GM12873 (cell line): ENCODE measurements at regions not wholly inside any gene's neighbourhood (a gene's known extent, or its start where the extent isn't known, plus 50 kb on each side); places are given as distances from the start of the nearest gene placed in this dataset.

ENCODE experiments used
- TF ChIP-seq, protein P1 (sequence below): IDR thresholded peaks from 2 replicates; pipeline ENCODE4 v1.5.1; 2012; ENCODE audit warnings: low read depth, mild to moderate bottlenecking, moderate library complexity, low read length, control low read depth; ENCODE audit not compliant: insufficient read depth; ENCODE audit errors: missing control alignments

- TF ChIP-seq, protein P1, sequence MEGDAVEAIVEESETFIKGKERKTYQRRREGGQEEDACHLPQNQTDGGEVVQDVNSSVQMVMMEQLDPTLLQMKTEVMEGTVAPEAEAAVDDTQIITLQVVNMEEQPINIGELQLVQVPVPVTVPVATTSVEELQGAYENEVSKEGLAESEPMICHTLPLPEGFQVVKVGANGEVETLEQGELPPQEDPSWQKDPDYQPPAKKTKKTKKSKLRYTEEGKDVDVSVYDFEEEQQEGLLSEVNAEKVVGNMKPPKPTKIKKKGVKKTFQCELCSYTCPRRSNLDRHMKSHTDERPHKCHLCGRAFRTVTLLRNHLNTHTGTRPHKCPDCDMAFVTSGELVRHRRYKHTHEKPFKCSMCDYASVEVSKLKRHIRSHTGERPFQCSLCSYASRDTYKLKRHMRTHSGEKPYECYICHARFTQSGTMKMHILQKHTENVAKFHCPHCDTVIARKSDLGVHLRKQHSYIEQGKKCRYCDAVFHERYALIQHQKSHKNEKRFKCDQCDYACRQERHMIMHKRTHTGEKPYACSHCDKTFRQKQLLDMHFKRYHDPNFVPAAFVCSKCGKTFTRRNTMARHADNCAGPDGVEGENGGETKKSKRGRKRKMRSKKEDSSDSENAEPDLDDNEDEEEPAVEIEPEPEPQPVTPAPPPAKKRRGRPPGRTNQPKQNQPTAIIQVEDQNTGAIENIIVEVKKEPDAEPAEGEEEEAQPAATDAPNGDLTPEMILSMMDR, result no peak
These were observed 61.8 kb downstream of the SDR9C7 start for GRCh38 chr12:56872366-56872765.

GRCh38 chr12:56867216-56867615, 67.0 kb downstream of the SDR9C7 start:
- TF ChIP-seq, protein P1, result no peak

- TF ChIP-seq, protein P1, result no peak
These were observed 67.7 kb downstream of the SDR9C7 start for GRCh38 chr12:56866493-56866892.

- TF ChIP-seq, protein P1, result no peak
These were observed 69.9 kb downstream of the SDR9C7 start for GRCh38 chr12:56864318-56864717.

DNA sequence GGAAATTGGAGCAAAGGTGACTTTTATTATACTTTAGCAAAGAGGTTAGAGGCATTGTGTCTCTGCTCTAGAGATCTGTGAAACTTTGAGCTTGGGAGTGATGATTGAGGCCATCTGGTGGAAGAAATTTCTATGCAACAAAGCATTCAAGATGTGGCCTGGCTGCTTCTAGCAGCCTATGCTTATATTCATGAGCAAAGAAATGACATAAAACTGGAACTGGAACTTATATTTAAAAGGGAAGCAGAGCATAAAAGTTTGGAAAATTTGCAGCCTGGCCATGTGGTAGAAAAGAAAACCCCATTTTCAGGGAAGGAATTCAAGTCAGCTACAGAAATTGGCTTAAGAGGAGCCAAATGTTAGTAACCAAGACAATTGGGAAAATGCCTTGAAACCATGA, 70.4 kb downstream of the SDR9C7 start:
- TF ChIP-seq, protein P1, result no peak

- TF ChIP-seq, protein P1, result no peak
These were observed 71.9 kb downstream of the SDR9C7 start for GRCh38 chr12:56862264-56862663.

- TF ChIP-seq, protein P1, result no peak
These were observed 82.7 kb downstream of the SDR9C7 start for GRCh38 chr12:56851462-56851861.
